ENCODE measurements at regions not wholly inside any gene's neighbourhood (a gene's known extent, or its start where the extent isn't known, plus 50 kb on each side); places are given as distances from the start of the nearest gene placed in this dataset.

DNA sequence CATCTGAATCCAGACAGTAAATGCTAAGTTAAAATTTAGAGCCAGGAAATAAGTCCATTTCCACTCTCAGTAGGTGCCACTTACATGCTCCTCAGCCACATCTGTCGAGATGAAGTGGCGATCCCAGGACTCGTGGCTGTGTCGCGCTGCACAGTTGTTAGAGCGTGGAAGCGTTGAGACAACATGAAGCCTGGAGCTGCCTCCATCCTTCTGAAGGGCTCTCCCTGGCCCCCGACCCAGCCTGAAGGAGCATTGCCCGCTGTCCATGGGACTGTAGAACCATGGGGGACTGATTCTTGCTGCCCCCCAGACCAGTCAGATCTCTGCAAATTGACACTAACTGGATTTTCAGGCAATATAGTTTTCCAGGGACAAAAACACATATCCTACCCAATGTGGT is 58.9 kb downstream of the IRX1 start:
- DNase-seq: no peak

- DNase-seq: no peak
Measured at GRCh38 chr5:3656803-3657202, 61.2 kb downstream of the IRX1 start.

- no peak for DNase-seq
Measured at GRCh38 chr5:3657364-3658022, 61.9 kb downstream of the IRX1 start.

DNA sequence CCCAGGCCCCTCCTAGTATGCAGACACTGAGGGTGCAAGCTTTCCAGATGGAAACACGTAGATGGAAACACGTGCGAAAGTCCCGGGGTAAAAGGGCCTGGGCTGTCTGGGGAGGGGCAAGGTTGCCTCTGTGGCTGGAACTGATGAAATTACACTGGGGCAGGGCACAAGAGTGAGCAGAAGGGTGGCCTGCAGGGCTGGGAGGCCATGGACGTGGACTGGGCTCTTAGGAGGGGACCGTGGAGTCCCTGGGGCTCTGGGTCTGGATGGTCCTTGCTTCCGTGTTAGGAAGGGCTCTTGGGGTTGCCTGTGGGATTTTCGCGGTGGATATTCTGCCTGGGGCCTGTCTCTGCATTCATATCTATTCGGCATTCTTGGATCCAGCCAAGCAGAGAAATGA is 63.3 kb downstream of the IRX1 start:
- no peak for DNase-seq

DNA sequence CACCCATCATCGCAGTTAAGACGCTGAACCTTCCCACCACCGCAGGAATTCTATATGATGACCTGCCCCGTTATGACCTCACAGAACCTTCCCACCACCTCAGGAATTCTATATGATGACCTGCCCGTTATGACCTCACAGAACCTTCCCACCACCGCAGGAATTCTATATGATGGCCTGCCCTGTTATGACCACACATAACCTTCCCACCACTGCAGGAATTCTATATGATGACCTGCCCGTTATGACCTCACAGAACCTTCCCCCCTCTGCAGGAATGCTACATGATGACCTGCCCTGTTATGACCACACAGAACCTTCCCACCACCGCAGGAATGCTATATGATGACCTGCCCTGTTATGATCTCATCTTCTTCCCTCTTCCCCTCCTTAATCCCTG is 64.3 kb downstream of the IRX1 start:
- peak; percentile 7 for DNase-seq

DNA sequence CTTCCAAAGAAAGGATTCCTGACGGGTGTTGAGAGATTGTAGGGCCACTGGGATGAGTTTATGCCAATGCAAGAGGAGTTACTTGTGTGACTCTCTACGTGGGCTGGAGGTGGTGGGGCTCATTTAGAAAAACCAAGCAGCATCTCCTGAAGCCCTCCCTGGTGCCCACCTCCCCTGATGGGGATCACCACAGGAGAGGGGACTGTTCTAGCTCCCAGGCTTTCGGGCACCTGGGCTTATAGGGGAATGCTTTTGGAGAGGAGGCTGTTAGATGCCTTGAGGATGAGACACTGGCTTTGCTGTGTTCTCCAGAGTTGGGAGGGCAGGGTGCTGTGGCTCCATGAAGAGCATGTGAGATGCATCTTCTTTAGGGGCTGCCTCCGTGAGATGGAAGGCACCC is 65.0 kb downstream of the IRX1 start:
- no peak for DNase-seq

DNA sequence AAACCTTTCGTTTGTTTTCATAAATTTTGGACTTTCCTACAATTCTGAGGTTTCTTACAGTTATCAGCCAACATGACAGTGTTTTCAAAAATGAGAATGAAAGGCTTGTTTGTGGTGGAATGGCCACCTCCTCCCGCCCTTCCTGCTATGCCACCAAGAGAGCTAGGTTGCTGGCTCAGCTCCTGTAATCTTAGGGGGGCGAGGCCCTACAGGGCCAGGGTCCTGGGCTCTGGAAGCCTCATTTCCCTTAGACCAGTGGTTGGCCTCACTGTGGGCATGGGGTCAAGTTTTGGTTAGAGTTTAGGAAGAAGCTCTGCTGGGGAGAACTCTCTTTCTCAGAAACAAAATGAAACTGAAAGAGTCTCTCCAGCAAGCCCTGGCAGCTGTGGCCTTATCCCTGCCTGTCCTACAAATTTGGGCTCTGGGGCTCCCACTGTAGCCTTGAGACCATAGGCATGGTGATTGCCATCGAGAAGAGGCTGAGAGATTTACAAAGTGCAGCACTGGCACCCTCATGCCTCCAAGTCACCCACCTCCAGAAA is 66.2 kb downstream of the IRX1 start:
- no peak for DNase-seq

- DNase-seq: no peak
Measured at GRCh38 chr5:3662344-3662743, 66.7 kb downstream of the IRX1 start.

DNA sequence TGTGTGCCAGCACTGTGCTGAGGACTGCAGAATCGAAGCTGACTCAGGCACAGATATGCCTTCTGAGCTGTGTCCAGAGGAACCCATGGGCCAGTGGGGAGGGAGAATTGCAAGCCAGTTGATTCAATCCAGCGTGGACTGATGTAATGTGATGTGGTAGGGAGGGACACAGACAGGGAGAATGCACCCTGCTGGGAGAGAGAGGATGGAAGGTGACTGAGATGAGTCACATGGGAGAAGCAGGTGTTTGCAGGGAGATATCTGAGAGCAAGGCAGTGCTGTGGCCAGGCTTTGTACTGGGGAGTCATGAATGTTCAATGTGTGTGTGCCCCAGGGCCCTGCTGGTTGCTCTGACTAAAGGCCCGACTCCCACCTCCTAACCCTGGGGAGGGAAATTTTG is 75.7 kb downstream of the IRX1 start:
- DNase-seq: peak; percentile 6

- DNase-seq: no peak
Measured at GRCh38 chr5:3678801-3679200, 83.2 kb downstream of the IRX1 start.

DNA sequence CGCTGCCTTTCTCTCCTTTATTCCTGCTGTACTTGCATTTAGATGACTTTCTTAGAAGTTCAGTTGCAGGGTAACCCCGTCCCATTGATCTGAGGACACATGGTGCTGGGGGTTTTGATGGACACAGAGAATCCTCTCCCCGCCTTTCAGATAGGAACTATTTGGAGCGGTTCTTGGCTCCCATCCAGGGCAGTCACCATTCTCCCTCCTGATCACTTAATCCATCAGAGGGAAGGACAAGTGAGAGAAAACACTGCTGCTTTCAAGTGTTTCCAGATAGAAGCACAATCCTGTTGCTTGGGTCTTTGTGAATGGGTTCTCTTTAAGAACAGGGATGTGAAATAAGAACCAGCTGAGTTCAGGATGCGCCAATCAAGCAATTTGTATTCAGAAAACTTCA is 85.2 kb downstream of the IRX1 start:
- no peak for DNase-seq

DNA sequence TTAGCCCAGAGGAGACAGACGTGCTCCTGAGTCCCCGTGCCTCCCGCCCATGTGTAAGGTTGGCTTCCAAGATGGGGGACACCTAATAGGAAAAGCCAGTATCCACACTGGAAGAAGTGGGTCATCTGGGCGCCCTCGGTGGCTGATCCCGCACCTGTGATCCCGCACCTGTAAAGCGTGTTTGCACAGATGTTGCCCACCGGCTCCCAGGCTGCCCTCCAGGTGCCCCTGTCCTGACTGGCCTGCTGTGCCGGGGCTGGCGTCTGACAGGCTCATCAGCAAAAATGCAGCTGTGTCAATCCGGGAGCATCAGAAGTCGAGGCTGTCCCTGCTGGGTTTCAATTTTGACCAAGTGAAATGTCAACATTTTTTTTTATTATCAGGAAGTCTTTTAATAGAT is 88.5 kb downstream of the IRX1 start:
- DNase-seq: no peak

- no peak for DNase-seq
Measured at GRCh38 chr5:3684771-3685354, 89.2 kb downstream of the IRX1 start.

- DNase-seq: no peak
Measured at GRCh38 chr5:3694819-3695218, 99.2 kb downstream of the IRX1 start.

DNA sequence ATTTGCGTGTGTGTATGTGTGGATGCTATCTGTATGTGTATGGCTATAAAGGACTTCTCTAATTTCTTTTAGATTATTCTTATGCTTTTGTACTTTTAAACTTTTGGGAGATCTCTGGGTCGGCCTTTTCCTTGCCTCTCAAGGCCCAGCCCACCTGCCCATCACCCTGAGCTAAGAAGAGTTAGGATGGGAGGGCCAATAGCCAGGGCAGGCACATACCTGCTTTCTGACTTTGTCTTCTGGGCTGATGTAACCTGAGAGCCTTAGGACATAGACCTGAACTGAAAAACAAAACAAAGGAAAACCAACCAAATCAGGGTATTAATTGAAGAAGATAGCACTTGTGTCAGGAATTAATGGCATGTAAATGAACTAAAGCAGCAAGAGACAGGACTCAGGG is 100.2 kb downstream of the IRX1 start:
- no peak for DNase-seq

DNA sequence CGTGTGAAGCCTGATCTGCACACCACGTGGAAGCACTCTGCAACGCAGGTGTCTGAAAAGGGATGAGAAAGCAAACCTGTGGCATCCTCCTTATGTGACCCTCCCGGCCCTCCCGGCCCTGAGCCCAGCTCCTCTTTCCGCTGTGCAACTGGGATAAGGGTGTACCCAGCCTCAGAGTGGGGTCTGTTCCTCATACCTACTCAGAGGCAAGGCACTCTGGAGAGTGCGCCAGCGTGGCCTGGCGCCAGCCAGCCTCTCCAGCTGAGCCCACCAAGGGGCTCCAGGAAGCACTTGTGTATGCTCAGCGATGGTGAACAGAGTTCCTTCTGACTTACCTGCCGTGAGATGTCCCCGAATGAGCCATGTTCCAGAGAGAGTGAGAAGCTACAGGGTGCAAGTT is 102.8 kb downstream of the IRX1 start:
- no peak for DNase-seq

DNA sequence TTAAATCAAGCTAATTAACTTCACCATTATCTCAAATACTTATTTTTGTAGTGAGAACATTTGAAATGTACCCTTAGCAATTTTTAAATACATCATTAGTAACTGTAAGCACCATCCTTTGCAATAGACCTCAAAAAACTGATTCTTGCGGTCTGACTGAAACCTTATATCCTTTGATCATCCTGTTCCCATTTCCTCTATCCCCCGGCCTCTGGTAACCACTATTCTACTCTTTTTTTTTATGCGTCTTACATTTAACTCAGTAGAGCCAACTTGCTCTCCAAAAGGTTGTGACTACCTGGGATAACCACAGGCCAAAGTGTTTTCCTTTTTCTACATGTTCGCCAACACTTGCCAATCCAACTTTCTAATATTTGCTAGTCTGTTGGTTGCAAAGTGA is 106.1 kb downstream of the IRX1 start:
- no peak for DNase-seq

DNA sequence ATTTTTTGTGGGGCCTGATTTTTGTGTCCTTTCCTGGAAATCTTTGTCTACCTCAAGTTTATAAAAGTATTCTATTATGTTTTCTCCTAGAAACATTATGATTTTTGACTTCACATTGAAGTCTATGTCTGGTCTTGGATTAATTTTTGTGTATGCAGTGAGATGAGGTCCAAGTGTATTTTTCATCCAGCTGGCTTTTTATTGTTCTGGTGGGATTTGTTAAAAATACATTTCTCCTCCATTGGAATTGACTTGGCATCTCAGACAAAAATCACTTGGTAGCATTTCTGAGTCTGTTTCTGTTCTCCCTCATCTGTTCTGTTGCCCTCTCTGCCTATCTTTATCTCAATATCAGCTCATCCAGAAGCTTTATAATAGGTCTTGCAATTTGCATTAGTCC is 109.0 kb downstream of the IRX1 start:
- DNase-seq: no peak

- no peak for DNase-seq
Measured at GRCh38 chr5:3709068-3709716, 113.6 kb downstream of the IRX1 start.

DNA sequence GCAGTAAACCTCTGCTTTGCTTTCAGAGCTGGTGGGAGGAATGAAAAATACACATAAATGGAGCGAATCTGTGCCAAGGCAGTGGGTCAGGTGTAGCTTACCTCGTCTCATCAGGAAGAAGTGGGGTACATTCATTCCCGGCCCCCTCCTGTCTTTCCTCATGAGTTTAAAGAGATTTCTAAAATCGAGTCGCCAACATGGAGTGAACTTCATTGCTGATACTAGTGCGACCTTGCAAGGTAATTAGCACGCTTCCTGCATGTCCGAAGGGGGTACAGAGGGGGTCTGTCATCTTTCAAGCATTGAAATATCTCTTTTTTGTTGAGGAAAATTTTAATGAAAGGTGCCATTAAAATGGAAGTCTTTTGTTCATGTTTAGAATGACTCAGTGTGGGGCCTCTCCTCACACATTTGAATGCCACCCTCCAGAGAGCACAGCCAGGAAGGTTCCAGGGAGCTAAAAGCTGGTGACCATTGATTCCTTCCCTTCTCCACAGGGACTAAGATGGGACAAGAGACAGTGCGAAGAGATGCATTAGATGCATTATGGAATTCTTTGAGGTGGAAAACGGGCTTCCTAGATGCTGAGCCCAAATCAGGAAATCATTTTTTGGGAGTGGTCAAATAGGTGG is 114.2 kb downstream of the IRX1 start:
- no peak for DNase-seq

DNA sequence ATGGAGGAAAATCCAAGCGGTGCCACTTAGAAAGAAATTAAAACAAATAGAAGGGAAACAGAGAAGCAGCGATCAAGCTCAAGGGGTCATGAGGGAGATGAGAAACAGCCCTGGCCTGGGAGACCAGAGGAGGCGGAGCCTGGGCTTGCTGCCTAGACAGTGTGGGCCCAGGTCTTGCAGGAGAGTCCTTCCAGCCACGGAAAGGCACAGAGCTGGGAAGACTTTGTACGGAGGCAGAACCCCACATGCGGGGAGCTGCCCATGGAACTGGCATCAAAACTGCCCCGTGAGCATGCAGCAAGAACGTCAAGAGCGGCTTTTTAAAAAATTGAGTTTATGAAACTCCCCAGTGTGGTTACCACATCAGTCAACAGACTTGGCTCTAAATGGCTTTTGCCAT is 119.4 kb downstream of the IRX1 start:
- DNase-seq: no peak

DNA sequence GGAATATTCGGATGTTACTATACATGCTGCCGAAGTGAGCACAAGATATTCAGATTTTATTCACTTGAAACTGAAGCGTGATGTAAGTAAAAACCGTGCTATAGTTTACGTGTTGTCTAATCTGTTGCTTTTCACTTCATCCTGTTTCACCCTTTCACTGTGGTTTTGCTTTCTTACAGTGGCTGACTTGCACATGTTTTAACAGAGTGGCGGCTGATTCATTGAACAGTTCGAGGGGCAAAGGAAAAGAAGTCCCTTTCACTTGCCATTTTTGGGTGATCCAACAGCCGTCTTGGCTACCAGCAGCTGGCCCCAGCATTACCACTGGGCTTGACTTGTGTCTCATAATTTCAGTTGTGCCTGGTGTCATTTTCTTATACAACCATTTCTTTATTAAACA is 134.0 kb downstream of the IRX1 start:
- no peak for DNase-seq

- no peak for DNase-seq
Measured at GRCh38 chr5:3734632-3735031, 139.0 kb downstream of the IRX1 start.

DNA sequence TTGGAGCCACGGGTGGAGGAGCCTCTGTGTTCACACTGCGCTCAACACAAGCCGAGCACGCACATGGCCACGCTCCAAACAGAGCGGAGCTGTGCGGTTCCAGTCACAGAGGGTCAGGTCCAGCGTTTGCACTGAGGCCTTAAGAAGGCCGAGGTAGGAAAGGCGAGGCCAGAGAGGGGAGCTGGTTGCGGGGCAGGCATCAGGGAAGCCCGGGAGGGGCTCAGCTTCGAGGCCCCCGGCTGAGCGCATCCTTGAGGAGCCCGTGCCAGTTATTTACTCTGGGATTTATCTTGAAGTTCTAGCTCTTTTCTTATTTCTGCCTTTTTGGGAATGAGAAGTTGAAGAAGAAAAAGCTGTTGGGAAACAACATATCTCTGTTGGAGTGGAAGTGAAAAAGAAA is 140.8 kb downstream of the IRX1 start:
- no peak for DNase-seq
